Progenitor cell of endocrine pancreas (in vitro differentiated cells): ENCODE measurements at regions not wholly inside any gene's neighbourhood (a gene's known extent, or its start where the extent isn't known, plus 50 kb on each side); places are given as distances from the start of the nearest gene placed in this dataset.

Experiments
- DNase-seq: peaks from one replicate; pipeline ENCODE4 v3.0.0; 2021; ENCODE audit warnings: low spot score; ENCODE audit not compliant: unreplicated experiment
- H3K27ac Mint-ChIP-seq: 2 replicates; pipeline ENCODE4 v1.8.0; 2021; ENCODE audit warnings: mild to moderate bottlenecking, moderate library complexity, mixed read lengths
- H3K27me3 Mint-ChIP-seq: 2 replicates; pipeline ENCODE4 v1.8.0; 2021; ENCODE audit warnings: mixed read lengths
- H3K36me3 Mint-ChIP-seq: 2 replicates; pipeline ENCODE4 v1.8.0; 2022; ENCODE audit warnings: mixed read lengths; ENCODE audit not compliant: insufficient read depth
- H3K4me1 Mint-ChIP-seq: 2 replicates; pipeline ENCODE4 v1.8.0; 2021; ENCODE audit warnings: low read depth, mixed read lengths
- H3K4me3 Mint-ChIP-seq: 2 replicates; pipeline ENCODE4 v1.8.0; 2021; ENCODE audit warnings: low read depth, mild to moderate bottlenecking, moderate library complexity, mixed read lengths
- H3K9me3 Mint-ChIP-seq: 2 replicates; pipeline ENCODE4 v1.8.0; 2021; ENCODE audit warnings: low read depth, mixed read lengths
- TF ChIP-seq, protein P1 (sequence below): fragments of 200-600 bp; sonication (generic); IDR thresholded peaks from one replicate; pipeline ENCODE4 v1.5.0; 2021; ENCODE audit warnings: antibody characterized with exemption, mild to moderate bottlenecking; ENCODE audit not compliant: unreplicated experiment

DNA sequence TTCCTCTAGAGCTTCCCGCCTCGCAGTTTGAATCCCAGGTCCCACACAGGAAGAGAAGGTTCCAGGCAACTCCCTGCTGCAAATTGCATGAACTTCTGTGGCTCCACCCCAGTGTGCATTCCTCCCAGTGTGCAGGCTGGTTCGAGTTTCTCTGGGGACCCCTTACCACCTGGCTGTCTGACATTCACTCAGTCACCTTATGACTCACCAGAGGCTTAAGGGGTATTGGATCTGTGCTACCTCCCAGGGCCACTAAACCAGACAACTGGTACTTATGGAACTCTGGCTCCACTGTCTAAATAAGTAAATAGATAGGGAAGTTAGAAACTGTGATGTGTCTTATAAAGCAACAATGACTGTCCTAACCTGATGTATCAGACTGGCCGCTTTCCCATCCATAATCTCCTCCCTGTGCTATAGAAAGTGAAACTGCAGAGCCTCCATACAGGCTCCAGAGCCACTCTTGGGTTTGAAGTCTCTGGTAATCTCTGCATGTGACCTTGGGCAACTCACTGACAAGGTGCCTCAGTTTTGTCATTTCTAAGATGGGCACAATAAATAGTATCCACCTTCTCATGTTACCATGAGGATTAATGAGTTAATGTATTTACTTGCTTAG is 720.6 kb downstream of the SEMA5A start:
- Mint-ChIP-seq H3K27me3 (no peaks in the 10 kb centered on the region), H3K4me1 (no peaks in the 10 kb centered on the region), H3K4me3 (no peak overlapping the region), H3K9me3 (peaks cover 2% of the 10 kb centered on the region), H3K27ac (no peak overlapping the region), H3K36me3 (no peaks in the 10 kb centered on the region)
- TF ChIP-seq, protein P1, sequence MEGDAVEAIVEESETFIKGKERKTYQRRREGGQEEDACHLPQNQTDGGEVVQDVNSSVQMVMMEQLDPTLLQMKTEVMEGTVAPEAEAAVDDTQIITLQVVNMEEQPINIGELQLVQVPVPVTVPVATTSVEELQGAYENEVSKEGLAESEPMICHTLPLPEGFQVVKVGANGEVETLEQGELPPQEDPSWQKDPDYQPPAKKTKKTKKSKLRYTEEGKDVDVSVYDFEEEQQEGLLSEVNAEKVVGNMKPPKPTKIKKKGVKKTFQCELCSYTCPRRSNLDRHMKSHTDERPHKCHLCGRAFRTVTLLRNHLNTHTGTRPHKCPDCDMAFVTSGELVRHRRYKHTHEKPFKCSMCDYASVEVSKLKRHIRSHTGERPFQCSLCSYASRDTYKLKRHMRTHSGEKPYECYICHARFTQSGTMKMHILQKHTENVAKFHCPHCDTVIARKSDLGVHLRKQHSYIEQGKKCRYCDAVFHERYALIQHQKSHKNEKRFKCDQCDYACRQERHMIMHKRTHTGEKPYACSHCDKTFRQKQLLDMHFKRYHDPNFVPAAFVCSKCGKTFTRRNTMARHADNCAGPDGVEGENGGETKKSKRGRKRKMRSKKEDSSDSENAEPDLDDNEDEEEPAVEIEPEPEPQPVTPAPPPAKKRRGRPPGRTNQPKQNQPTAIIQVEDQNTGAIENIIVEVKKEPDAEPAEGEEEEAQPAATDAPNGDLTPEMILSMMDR: no peak
- no peak for DNase-seq

DNA sequence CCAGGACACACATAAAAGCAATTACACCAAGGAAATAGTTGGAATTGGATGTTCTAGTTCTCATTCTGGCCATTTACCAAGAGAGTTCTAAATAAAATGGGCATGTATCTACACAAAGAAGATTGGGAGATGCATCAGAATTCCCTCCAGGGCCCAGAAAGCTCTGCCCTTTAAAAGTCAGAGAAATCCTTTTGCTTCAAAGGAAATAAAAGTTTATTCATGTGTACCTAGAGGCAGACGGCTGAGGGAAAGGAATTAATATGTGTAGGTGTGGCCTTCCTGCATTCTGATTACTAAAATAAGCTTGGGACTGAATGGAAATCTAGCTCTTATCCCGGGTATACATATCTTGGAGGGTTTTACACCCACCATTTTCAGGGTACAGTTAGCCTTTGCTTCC is 719.4 kb downstream of the SEMA5A start:
- H3K4me1 Mint-ChIP-seq: no peaks in the 10 kb centered on the region
- H3K27ac Mint-ChIP-seq: no peak overlapping the region

GRCh38 chr5:8827696-8828095 is 718.2 kb downstream of the SEMA5A start:
- H3K27ac Mint-ChIP-seq: no peak overlapping the region
- no peaks in the 10 kb centered on the region for H3K4me1 Mint-ChIP-seq
- TF ChIP-seq, protein P1: no peak
- no peaks in the 10 kb centered on the region for H3K36me3 Mint-ChIP-seq
- DNase-seq: no peak
- no peak overlapping the region for H3K4me3 Mint-ChIP-seq
- H3K27me3 Mint-ChIP-seq: no peaks in the 10 kb centered on the region
- H3K9me3 Mint-ChIP-seq: peaks cover 11% of the 10 kb centered on the region

More for the DNA sequence above, 719.4 kb downstream of the SEMA5A start:
- TF ChIP-seq, protein P1: no peak
- H3K4me3 Mint-ChIP-seq: no peak overlapping the region
- H3K27me3 Mint-ChIP-seq: no peaks in the 10 kb centered on the region
- DNase-seq: no peak
- H3K36me3 Mint-ChIP-seq: no peaks in the 10 kb centered on the region
- H3K9me3 Mint-ChIP-seq: peaks cover 13% of the 10 kb centered on the region

GRCh38 chr5:8828596-8829322 is 717.1 kb downstream of the SEMA5A start:
- H3K4me1 Mint-ChIP-seq: no peaks in the 10 kb centered on the region
- H3K4me3 Mint-ChIP-seq: no peak overlapping the region
- no peak for DNase-seq
- TF ChIP-seq, protein P1: no peak
- H3K27ac Mint-ChIP-seq: no peak overlapping the region
- no peaks in the 10 kb centered on the region for H3K36me3 Mint-ChIP-seq
- H3K9me3 Mint-ChIP-seq: peaks cover 11% of the 10 kb centered on the region
- no peaks in the 10 kb centered on the region for H3K27me3 Mint-ChIP-seq

- H3K9me3 Mint-ChIP-seq: peaks cover 11% of the 10 kb centered on the region
- TF ChIP-seq, protein P1: no peak
- no peak overlapping the region for H3K4me3 Mint-ChIP-seq
- no peak overlapping the region for H3K27ac Mint-ChIP-seq
- no peaks in the 10 kb centered on the region for H3K4me1 Mint-ChIP-seq
- H3K27me3 Mint-ChIP-seq: no peaks in the 10 kb centered on the region
- DNase-seq: no peak
- no peaks in the 10 kb centered on the region for H3K36me3 Mint-ChIP-seq
These were observed 716.4 kb downstream of the SEMA5A start for GRCh38 chr5:8829323-8830029.
